Testis (tissue), 2 donors: ENCODE measurements at regions not wholly inside any gene's neighbourhood (a gene's known extent, or its start where the extent isn't known, plus 50 kb on each side); places are given as distances from the start of the nearest gene placed in this dataset.

ENCODE experiments used
- CTCF ChIP-seq, 3 experiments: fragments of 450-650 bp in 2 of 3; fragments of 200-600 bp in 1 of 3; sonication (generic) in 1 of 3; IDR thresholded peaks; one replicate each; pipeline ENCODE4 v1.5.1; 2016 to 2019; ENCODE audit warnings: antibody characterized with exemption in 3 of 3, mild to moderate bottlenecking in 2 of 3, moderate library complexity in 1 of 3
- POLR2A ChIP-seq: fragments of 450-650 bp; IDR thresholded peaks from one replicate; pipeline ENCODE4 v1.6.1; 2017; ENCODE audit warnings: antibody characterized with exemption, mild to moderate bottlenecking, moderate library complexity

- TF ChIP-seq CTCF (IDR thresholded peaks at IDR 0.05) (no peak), POLR2A (no peak)
Measured at GRCh38 chr6:168903613-168904345, 349.9 kb downstream of the THBS2 start.
